H9 (cell line): ENCODE measurements at regions not wholly inside any gene's neighbourhood (a gene's known extent, or its start where the extent isn't known, plus 50 kb on each side); places are given as distances from the start of the nearest gene placed in this dataset.

Experiments
- DNase-seq: peaks from one replicate; pipeline ENCODE4 v3.0.0-alpha.2; 2017
- H2AFZ ChIP-seq: one replicate; pipeline ENCODE4 v1.6.1; 2013; ENCODE audit warnings: mild to moderate bottlenecking, low read length, control low read depth, moderate library complexity
- H2AK5ac ChIP-seq: 2 replicates; pipeline ENCODE4 v1.6.1; 2013; ENCODE audit warnings: low read length, control low read depth, mixed read lengths; ENCODE audit not compliant: insufficient read length
- H2BK120ac ChIP-seq: one replicate; pipeline ENCODE4 v1.6.1; 2013; ENCODE audit warnings: low read depth, mild to moderate bottlenecking, low read length, control low read depth, inconsistent platforms; ENCODE audit not compliant: poor library complexity, severe bottlenecking
- H2BK12ac ChIP-seq: 2 replicates; pipeline ENCODE4 v1.6.1; 2013; ENCODE audit warnings: low read length, control low read depth, mixed read lengths, low read depth; ENCODE audit not compliant: insufficient read length
- H2BK15ac ChIP-seq: 2 replicates; pipeline ENCODE4 v1.6.1; 2013; ENCODE audit warnings: low read depth, low read length, control low read depth
- H2BK20ac ChIP-seq: one replicate; pipeline ENCODE4 v1.6.1; 2013; ENCODE audit warnings: low read depth, mild to moderate bottlenecking, low read length, control low read depth, inconsistent platforms; ENCODE audit not compliant: poor library complexity, severe bottlenecking
- H2BK5ac ChIP-seq: 2 replicates; pipeline ENCODE4 v1.6.1; 2013; ENCODE audit warnings: low read length, control low read depth, mixed read lengths; ENCODE audit not compliant: insufficient read length
- H3K14ac ChIP-seq: 2 replicates; pipeline ENCODE4 v1.6.1; 2013; ENCODE audit warnings: low read length, control low read depth; ENCODE audit not compliant: insufficient read depth
- H3K18ac ChIP-seq: 2 replicates; pipeline ENCODE4 v1.6.1; 2013; ENCODE audit warnings: low read depth, mild to moderate bottlenecking, mixed read lengths, low read length, control low read depth; ENCODE audit not compliant: insufficient read length
- H3K23ac ChIP-seq: 2 replicates; pipeline ENCODE4 v1.6.1; 2013; ENCODE audit warnings: low read length, control low read depth, mixed read lengths, low read depth; ENCODE audit not compliant: insufficient read length
- H3K23me2 ChIP-seq: 2 replicates; pipeline ENCODE4 v1.6.1; 2013; ENCODE audit warnings: low read depth, mild to moderate bottlenecking, mixed read lengths, low read length, control low read depth; ENCODE audit not compliant: insufficient read length, poor library complexity, severe bottlenecking
- H3K27ac ChIP-seq: 2 replicates; pipeline ENCODE4 v1.5.1; 2013; ENCODE audit warnings: low read length, control low read depth, mixed read lengths, low read depth; ENCODE audit not compliant: insufficient read length
- H3K27me3 ChIP-seq: 2 replicates; pipeline ENCODE4 v1.6.1; 2013; ENCODE audit warnings: low read length, control low read depth, inconsistent platforms; ENCODE audit not compliant: insufficient read depth
- H3K4ac ChIP-seq: 2 replicates; pipeline ENCODE4 v1.6.1; 2013; ENCODE audit warnings: low read depth, mild to moderate bottlenecking, control low read depth, inconsistent platforms, low read length, moderate library complexity
- H3K4me1 ChIP-seq: 2 replicates; pipeline ENCODE4 v1.6.1; 2013; ENCODE audit warnings: low read length, control low read depth, inconsistent platforms; ENCODE audit not compliant: insufficient read depth
- H3K4me2 ChIP-seq: 2 replicates; pipeline ENCODE4 v1.6.1; 2013; ENCODE audit warnings: low read length, control low read depth, mixed read lengths; ENCODE audit not compliant: insufficient read length, insufficient read depth
- H3K56ac ChIP-seq: 2 replicates; pipeline ENCODE4 v1.6.1; 2013; ENCODE audit warnings: low read depth, mild to moderate bottlenecking, mixed read lengths, low read length, control low read depth; ENCODE audit not compliant: insufficient read length
- H3K79me1 ChIP-seq: 2 replicates; pipeline ENCODE4 v1.6.1; 2013; ENCODE audit warnings: low read depth, mild to moderate bottlenecking, moderate library complexity, low read length, control low read depth, inconsistent platforms; ENCODE audit not compliant: insufficient read depth, poor library complexity, severe bottlenecking
- H3K79me2 ChIP-seq: 2 replicates; pipeline ENCODE4 v1.6.1; 2013; ENCODE audit warnings: low read length, control low read depth, inconsistent platforms; ENCODE audit not compliant: insufficient read depth
- H3K9ac ChIP-seq: 2 replicates; pipeline ENCODE4 v1.6.1; 2013; ENCODE audit warnings: low read length, control low read depth, mixed read lengths; ENCODE audit not compliant: insufficient read length; ENCODE audit errors: extremely low read depth
- H3K9me3 ChIP-seq: one replicate; pipeline ENCODE4 v1.6.1; 2013; ENCODE audit warnings: low read depth, low read length, inconsistent platforms; ENCODE audit not compliant: control insufficient read depth
- H3T11ph ChIP-seq: one replicate; pipeline ENCODE4 v1.6.1; 2013; ENCODE audit warnings: mild to moderate bottlenecking, low read length, control low read depth, inconsistent platforms
- H4K20me1 ChIP-seq: one replicate; pipeline ENCODE4 v1.6.1; 2013; ENCODE audit not compliant: control insufficient read depth, insufficient read length, insufficient read depth
- H4K5ac ChIP-seq: 2 replicates; pipeline ENCODE4 v1.6.1; 2013; ENCODE audit warnings: low read depth, mild to moderate bottlenecking, mixed read lengths, low read length, control low read depth; ENCODE audit not compliant: insufficient read length
- H4K8ac ChIP-seq: replicated peaks from 2 replicates; pipeline ENCODE4 v1.6.1; 2013; ENCODE audit warnings: low read length, control low read depth, mixed read lengths, low read depth; ENCODE audit not compliant: insufficient read length
- H4K91ac ChIP-seq: 2 replicates; pipeline ENCODE4 v1.6.1; 2013; ENCODE audit warnings: low read depth, mild to moderate bottlenecking, moderate library complexity, mixed read lengths, low read length, control low read depth; ENCODE audit not compliant: insufficient read length
- H3K27ac Mint-ChIP-seq, 3 experiments: 2 replicates in 2 of 3; 3 replicates in 1 of 3; pipeline ENCODE4 v1.8.0; 2020 to 2021; ENCODE audit warnings: mixed read lengths in 3 of 3, mild to moderate bottlenecking in 1 of 3, moderate library complexity in 1 of 3
- H3K27me3 Mint-ChIP-seq: 2 replicates; pipeline ENCODE4 v1.8.0; 2021; ENCODE audit warnings: low read depth, mild to moderate bottlenecking, moderate library complexity, mixed read lengths
- H3K36me3 Mint-ChIP-seq, 3 experiments: 2 replicates in 2 of 3; 3 replicates in 1 of 3; pipeline ENCODE4 v1.8.0; 2020 to 2021; ENCODE audit warnings: low read depth in 3 of 3, mixed read lengths in 3 of 3; ENCODE audit not compliant: insufficient read depth in 1 of 3
- H3K4me1 Mint-ChIP-seq, 2 experiments: 2 replicates each; pipeline ENCODE4 v1.8.0; 2020; ENCODE audit warnings: mixed read lengths in 2 of 2
- H3K4me3 Mint-ChIP-seq, 2 experiments: 2 replicates in 1 of 2; 3 replicates in 1 of 2; pipeline ENCODE4 v1.8.0; 2020 to 2021; ENCODE audit warnings: mild to moderate bottlenecking in 2 of 2, mixed read lengths in 2 of 2, moderate library complexity in 1 of 2
- H3K9me3 Mint-ChIP-seq, 2 experiments: 2 replicates in 1 of 2; 3 replicates in 1 of 2; pipeline ENCODE4 v1.8.0; 2020; ENCODE audit warnings: mild to moderate bottlenecking in 2 of 2, mixed read lengths in 2 of 2, moderate library complexity in 1 of 2
- CTCF ChIP-seq: fragments of 200-600 bp; sonication (generic); conservative IDR thresholded peaks from 3 replicates; pipeline ENCODE4 v1.8.0; 2021; ENCODE audit warnings: antibody characterized with exemption, mild to moderate bottlenecking
- WGBS: extraction: QIAGEN DNeasy Blood & Tissue Kit; methylation state at CpG from one replicate; pipeline ENCODE4 v1.1.7; 2013; ENCODE audit warnings: missing lambda C conversion rate, low lambda C conversion rate, mixed read lengths; ENCODE audit not compliant: insufficient read length; ENCODE audit errors: extremely low coverage; 5-methylcytosine and 5-hydroxymethylcytosine counted together

- peaks cover 2% of the 10 kb centered on the region for H4K20me1 ChIP-seq
- H4K8ac ChIP-seq: no peak overlapping the region
- H3K79me1 ChIP-seq: no peaks in the 10 kb centered on the region
- H3K9me3 ChIP-seq: no peaks in the 10 kb centered on the region
- Mint-ChIP-seq H3K4me3 (no peak overlapping the region), H3K4me1 (peaks cover 0 to 2% of the 10 kb centered on the region in 2 experiments; a peak in 2 of 4 replicates), H3K27ac (no peak overlapping the region; a peak in 2 of 7 replicates), H3K9me3 (no peaks in the 10 kb centered on the region), H3K27me3 (peaks cover 2% of the 10 kb centered on the region; the same call in 1 of the 2 replicates), H3K36me3 (no peaks in the 10 kb centered on the region)
- H2BK5ac ChIP-seq: no peak overlapping the region
- no peak overlapping the region for H2BK120ac ChIP-seq
- H2AFZ ChIP-seq: no peak overlapping the region
- no peak for TF ChIP-seq CTCF
- no peak overlapping the region for H2BK20ac ChIP-seq
- no peak overlapping the region for H4K5ac ChIP-seq
- H3K27ac ChIP-seq: no peak overlapping the region
- no peak overlapping the region for H3K4ac ChIP-seq
- no peak overlapping the region for H3K56ac ChIP-seq
- H3K14ac ChIP-seq: no peak overlapping the region; the same call in 1 of the 2 replicates
- H4K91ac ChIP-seq: no peak overlapping the region
- no peak overlapping the region for H3K4me2 ChIP-seq
- WGBS: no CpG with 5 or more reads among the region's 7 CpGs
- DNase-seq: no peak
- no peaks in the 10 kb centered on the region for H3K4me1 ChIP-seq
- no peak overlapping the region for H3T11ph ChIP-seq
- H3K9ac ChIP-seq: no peak overlapping the region
- no peak overlapping the region for H3K23ac ChIP-seq
- H3K23me2 ChIP-seq: no peaks in the 10 kb centered on the region
- no peak overlapping the region for H2BK12ac ChIP-seq
- H3K27me3 ChIP-seq: no peaks in the 10 kb centered on the region
- H2BK15ac ChIP-seq: no peak overlapping the region
- no peak overlapping the region for H2AK5ac ChIP-seq
- H3K18ac ChIP-seq: no peak overlapping the region
- no peaks in the 10 kb centered on the region for H3K79me2 ChIP-seq
Observed at GRCh38 chr17:72565758-72566157, 444.9 kb downstream of the SOX9 start.
